ENCODE measurements at regions not wholly inside any gene's neighbourhood (a gene's known extent, or its start where the extent isn't known, plus 50 kb on each side); places are given as distances from the start of the nearest gene placed in this dataset.

DNA sequence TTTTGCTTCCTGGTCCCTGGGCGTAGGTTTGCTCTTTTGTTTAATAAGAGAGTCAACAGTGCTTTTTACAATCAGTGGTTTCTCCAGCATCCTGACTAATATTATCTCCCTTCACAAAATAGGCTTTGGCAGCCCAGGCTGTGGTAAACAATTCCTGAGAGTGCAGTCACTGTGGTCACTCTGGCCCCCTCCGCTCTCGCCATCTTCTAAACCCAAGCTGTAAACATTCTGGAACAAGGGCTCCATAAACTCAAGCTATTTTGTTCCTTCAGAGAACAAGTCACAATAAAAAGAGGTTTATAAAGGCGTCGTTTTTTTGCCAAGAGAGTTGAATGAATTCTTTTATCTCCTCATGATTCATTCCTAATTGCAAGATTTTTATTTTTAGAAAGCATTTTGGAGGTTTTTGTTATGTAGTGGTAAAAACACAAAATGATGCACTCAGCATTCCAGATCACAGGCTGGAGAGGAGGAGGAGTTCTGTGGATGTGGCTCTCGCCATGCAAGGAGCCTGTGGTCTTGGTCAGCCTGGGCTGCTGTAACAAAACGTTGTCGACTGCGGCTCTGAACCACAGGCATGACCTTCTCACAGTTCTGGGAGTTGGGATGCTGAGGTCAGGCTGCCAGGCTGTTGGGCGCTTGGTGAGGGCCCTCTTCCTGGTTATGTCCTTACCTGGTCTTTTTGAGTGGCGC is 486.4 kb upstream of the FAT1 start:
- H3K4me3 ChIP-seq (replicated peaks; ENCODE audit: low read depth, low read length), result no peak overlapping the region
- no peak for TF ChIP-seq CTCF (IDR thresholded peaks at IDR 0.05; ENCODE audit: low read depth, low read length, missing control alignments)
- peak; percentile 37 for DNase-seq (ENCODE audit: extremely low read depth, low read depth)

DNA sequence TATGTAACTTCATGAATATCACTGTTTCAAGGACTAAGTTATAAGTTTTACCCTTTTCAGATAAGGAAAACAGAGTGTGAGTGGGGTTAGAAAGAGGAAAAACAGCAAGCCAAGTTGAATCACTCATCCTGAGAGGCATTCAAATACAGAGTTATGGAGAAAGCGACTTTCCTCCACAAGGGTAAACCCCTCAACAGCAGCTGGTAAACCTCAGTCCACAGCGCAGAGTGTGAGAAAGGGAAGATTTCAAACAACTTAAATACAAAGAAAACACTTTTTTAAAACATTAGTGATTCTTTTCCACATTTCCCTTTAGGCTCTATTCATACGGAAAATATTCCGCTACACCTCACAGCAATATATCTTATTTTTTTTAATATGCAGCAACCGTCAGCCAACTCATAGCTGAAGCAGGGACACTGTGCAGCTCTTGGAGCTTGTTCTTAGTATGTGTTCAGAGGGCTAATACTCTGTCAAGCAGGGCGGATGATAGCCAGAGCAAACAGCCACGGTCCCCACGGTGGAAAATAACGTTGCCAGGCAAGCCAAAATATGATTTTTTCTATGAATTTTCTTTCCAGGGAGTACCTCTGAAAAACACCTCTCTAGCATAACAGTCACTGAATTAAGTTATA is 488.9 kb upstream of the FAT1 start:
- TF ChIP-seq CTCF (IDR thresholded peaks at IDR 0.05; ENCODE audit: low read depth, low read length, missing control alignments), result no peak
- no peak overlapping the region for H3K4me3 ChIP-seq (replicated peaks; ENCODE audit: low read depth, low read length)
- DNase-seq (ENCODE audit: extremely low read depth, low read depth), result no peak

- H3K4me3 ChIP-seq (replicated peaks; ENCODE audit: low read depth, low read length), result no peak overlapping the region
- DNase-seq (ENCODE audit: extremely low read depth, low read depth), result no peak
- no peak for TF ChIP-seq CTCF (IDR thresholded peaks at IDR 0.05; ENCODE audit: low read depth, low read length, missing control alignments)
Measured at GRCh38 chr4:187215438-187215837, 491.8 kb upstream of the FAT1 start.

DNA sequence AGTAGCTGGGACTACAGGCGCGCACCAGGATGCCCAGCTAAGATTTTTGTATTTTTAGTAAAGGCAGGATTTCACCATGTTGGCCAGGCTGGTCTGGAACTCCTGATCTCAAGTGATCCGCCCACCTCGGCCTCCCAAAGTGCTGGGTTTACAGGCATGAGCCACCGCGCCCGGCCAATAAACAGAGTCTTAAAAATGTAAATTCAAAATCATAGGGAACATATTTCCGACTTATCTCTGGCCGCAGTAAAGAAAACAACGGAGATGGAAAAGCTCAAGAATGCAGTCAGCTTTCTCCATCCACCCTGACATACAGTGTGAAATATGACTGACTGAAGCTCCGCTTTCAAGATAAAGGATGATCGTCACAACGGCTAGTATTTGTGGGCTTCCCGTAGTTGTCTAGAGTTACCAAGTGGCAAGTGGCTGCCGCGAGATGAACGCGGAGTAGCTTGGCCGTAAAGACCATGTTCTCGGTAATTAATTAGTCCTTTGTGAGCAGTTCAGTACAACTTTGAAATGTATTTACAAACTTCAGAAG is 495.1 kb upstream of the FAT1 start:
- no peak for TF ChIP-seq CTCF (IDR thresholded peaks at IDR 0.05; ENCODE audit: low read depth, low read length, missing control alignments)
- DNase-seq (ENCODE audit: extremely low read depth, low read depth), result no peak
- H3K4me3 ChIP-seq (replicated peaks; ENCODE audit: low read depth, low read length), result no peak overlapping the region

- no peak for TF ChIP-seq CTCF (IDR thresholded peaks at IDR 0.05; ENCODE audit: low read depth, low read length, missing control alignments)
- H3K4me3 ChIP-seq (replicated peaks; ENCODE audit: low read depth, low read length), result no peak overlapping the region
Measured at GRCh38 chr4:187224560-187224959, 500.9 kb upstream of the FAT1 start.

DNA sequence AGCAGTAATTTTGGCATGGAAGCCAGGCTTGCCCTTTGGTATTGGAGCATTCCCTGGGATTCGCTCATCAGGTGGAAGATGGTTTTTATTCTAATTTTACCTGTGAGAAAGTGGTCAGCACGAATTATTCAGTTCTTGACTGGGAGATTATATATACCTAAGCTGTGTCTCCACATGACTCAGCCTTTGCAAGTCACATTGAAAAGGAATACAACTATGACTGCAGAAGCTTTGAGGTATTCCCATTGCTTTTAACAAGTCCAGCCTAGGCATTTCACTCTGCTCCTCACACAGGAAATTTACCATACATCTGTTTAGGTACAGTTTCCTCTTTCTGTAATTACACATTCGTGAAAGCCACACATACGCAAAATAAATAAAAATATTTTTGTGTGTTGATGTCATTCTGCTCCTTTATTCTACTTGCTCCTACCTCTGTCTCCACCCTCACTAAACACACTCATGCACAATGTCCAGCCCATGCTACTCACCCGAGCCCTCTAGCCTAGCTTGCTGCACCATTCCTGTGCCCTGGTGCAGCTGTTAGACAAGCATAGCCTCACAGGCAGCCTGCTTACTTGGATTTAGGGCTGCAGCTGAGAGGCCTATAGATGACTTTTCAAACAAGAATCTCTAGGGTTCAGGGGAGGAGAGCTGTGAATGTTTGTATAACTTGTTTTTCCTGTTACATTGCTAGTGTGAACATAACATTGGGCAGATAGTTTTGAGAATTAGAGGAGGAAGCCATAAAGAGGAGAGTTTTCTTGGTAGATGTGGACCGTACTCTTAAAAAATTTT is 504.4 kb upstream of the FAT1 start:
- H3K4me3 ChIP-seq (replicated peaks; ENCODE audit: low read depth, low read length), result no peak overlapping the region
- no peak for TF ChIP-seq CTCF (IDR thresholded peaks at IDR 0.05; ENCODE audit: low read depth, low read length, missing control alignments)
- DNase-seq (ENCODE audit: extremely low read depth, low read depth), result no peak

More at GRCh38 chr4:187224560-187224959, 500.9 kb upstream of the FAT1 start:
- no peak for DNase-seq (ENCODE audit: extremely low read depth, low read depth)
